H1 (cell line): ENCODE measurements at regions not wholly inside any gene's neighbourhood (a gene's known extent, or its start where the extent isn't known, plus 50 kb on each side); places are given as distances from the start of the nearest gene placed in this dataset.

Experiments
- CTCF ChIA-PET: fragments of 300-600 bp; sonication (Branson Sonifier 250); formaldehyde crosslinking; loops from one replicate; lab custom pipeline; 2021; ENCODE audit not compliant: partially characterized antibody; lab: Charles Lee
- POLR2A ChIA-PET: fragments of 300-600 bp; sonication (Branson Sonifier 250); formaldehyde crosslinking; loops from one replicate; lab custom pipeline; 2021; ENCODE audit warnings: inconsistent platforms; ENCODE audit not compliant: partially characterized antibody; lab: Charles Lee
- DNase-seq, 2 experiments: peaks; one replicate each; pipeline versions ENCODE4 v3.0.0 to v3.0.0-alpha.2; 2010 to 2022; ENCODE audit warnings: low spot score in 2 of 2, low read depth in 1 of 2, mixed read lengths in 1 of 2
- FAIRE-seq: peaks from 2 replicates; lab custom pipeline; 2011; peaks lifted over from hg19 to GRCh38; lab: Jason Lieb, UNC
- H2AFZ ChIP-seq: 2 replicates; pipeline ENCODE4 v1.8.1; 2012; ENCODE audit warnings: low read length, inconsistent platforms
- H2AK5ac ChIP-seq: 2 replicates; pipeline ENCODE4 v1.6.1; 2013; ENCODE audit warnings: low read depth, low read length
- H2BK120ac ChIP-seq: replicated peaks from 2 replicates; pipeline ENCODE3; 2013; ENCODE audit warnings: low read depth, low read length, inconsistent platforms
- H2BK12ac ChIP-seq: 2 replicates; pipeline ENCODE4 v1.6.1; 2013; ENCODE audit warnings: low read depth, low read length
- H2BK15ac ChIP-seq: 2 replicates; pipeline ENCODE4 v1.6.1; 2013; ENCODE audit warnings: low read length
- H2BK20ac ChIP-seq: 2 replicates; pipeline ENCODE4 v1.6.1; 2013; ENCODE audit warnings: low read length
- H2BK5ac ChIP-seq: 2 replicates; pipeline ENCODE4 v1.6.1; 2013; ENCODE audit warnings: low read depth, low read length
- H3K14ac ChIP-seq: 2 replicates; pipeline ENCODE4 v1.6.1; 2013; ENCODE audit warnings: inconsistent platforms; ENCODE audit not compliant: insufficient read length
- H3K18ac ChIP-seq: 2 replicates; pipeline ENCODE4 v1.6.1; 2013; ENCODE audit warnings: low read length; ENCODE audit errors: extremely low read depth
- H3K23ac ChIP-seq: 2 replicates; pipeline ENCODE4 v1.6.1; 2013; ENCODE audit warnings: inconsistent platforms; ENCODE audit not compliant: insufficient read length
- H3K23me2 ChIP-seq: 2 replicates; pipeline ENCODE4 v1.6.1; 2013; ENCODE audit warnings: low read depth, low read length
- H3K27ac ChIP-seq: 2 replicates; pipeline ENCODE4 v1.6.1; 2011; ENCODE audit warnings: low read depth, low read length, inconsistent platforms
- H3K27me3 ChIP-seq, 4 experiments: replicated peaks in 1 of 4; 1 replicate in 1 of 4; 2 replicates in 3 of 4; pipeline versions ENCODE4 v1.6.1 to v1.8.1; 2011 to 2013; ENCODE audit warnings: low read length in 3 of 4, mild to moderate bottlenecking in 3 of 4, inconsistent platforms in 2 of 4, mixed read lengths in 2 of 4, moderate library complexity in 1 of 4; ENCODE audit not compliant: control insufficient read depth in 3 of 4, insufficient read depth in 3 of 4; ENCODE audit errors: extremely low read depth in 1 of 4
- H3K36me3 ChIP-seq, 4 experiments: 2 replicates each; pipeline versions ENCODE4 v1.6.1 to v1.8.1; 2011 to 2013; ENCODE audit warnings: mild to moderate bottlenecking in 4 of 4, low read length in 3 of 4, moderate library complexity in 2 of 4, control low read depth in 1 of 4, inconsistent platforms in 1 of 4; ENCODE audit not compliant: insufficient read depth in 4 of 4, control insufficient read depth in 2 of 4
- H3K4ac ChIP-seq: replicated peaks from 2 replicates; pipeline ENCODE3; 2013; ENCODE audit warnings: low read length, low read depth, mixed read lengths, inconsistent platforms; ENCODE audit not compliant: insufficient read length
- H3K4me1 ChIP-seq, 4 experiments: replicated peaks in 1 of 4; 1 replicate in 1 of 4; 2 replicates in 3 of 4; pipeline versions ENCODE4 v1.6.1 to v1.8.1; 2011 to 2013; ENCODE audit warnings: low read length in 3 of 4, inconsistent platforms in 2 of 4, mixed read lengths in 1 of 4; ENCODE audit not compliant: insufficient read depth in 4 of 4, control insufficient read depth in 3 of 4
- H3K4me2 ChIP-seq, 2 experiments: 2 replicates each; pipeline versions ENCODE4 v1.6.1 to v1.8.1; 2011 to 2013; ENCODE audit warnings: low read depth in 2 of 2, low read length in 2 of 2, control low read depth in 1 of 2, inconsistent platforms in 1 of 2, mild to moderate bottlenecking in 1 of 2; ENCODE audit not compliant: insufficient read depth in 1 of 2
- H3K4me3 ChIP-seq, 4 experiments: fragments of 200-600, 300-600 bp in 1 of 4; sonication (generic), shearing (Covaris generic), sonication (Bioruptor Twin) in 1 of 4; 2 replicates each; pipeline versions ENCODE4 v1.5.1 to v1.8.1; 2011 to 2016; ENCODE audit warnings: low read length in 4 of 4, low read depth in 3 of 4, control low read depth in 2 of 4, inconsistent platforms in 2 of 4, mild to moderate bottlenecking in 2 of 4, mixed read lengths in 1 of 4, moderate library complexity in 1 of 4; ENCODE audit not compliant: insufficient read depth in 2 of 4; ENCODE audit errors: extremely low read depth in 1 of 4
- H3K56ac ChIP-seq: replicated peaks from 2 replicates; pipeline ENCODE3; 2013; ENCODE audit warnings: low read depth, mild to moderate bottlenecking, mixed read lengths, low read length, inconsistent platforms; ENCODE audit not compliant: insufficient read length
- H3K79me1 ChIP-seq: 2 replicates; pipeline ENCODE4 v1.6.1; 2013; ENCODE audit warnings: low read depth, low read length, control low read depth
- H3K79me2 ChIP-seq, 2 experiments: 2 replicates each; pipeline versions ENCODE4 v1.6.1 to v1.8.1; 2012 to 2013; ENCODE audit warnings: low read length in 2 of 2, mild to moderate bottlenecking in 2 of 2, inconsistent platforms in 1 of 2; ENCODE audit not compliant: insufficient read depth in 2 of 2, control insufficient read depth in 1 of 2
- H3K9ac ChIP-seq, 4 experiments: replicated peaks in 1 of 4; 1 replicate in 1 of 4; 2 replicates in 3 of 4; pipeline versions ENCODE4 v1.6.1 to v1.8.1; 2011 to 2013; ENCODE audit warnings: low read depth in 3 of 4, low read length in 3 of 4, control low read depth in 2 of 4, mild to moderate bottlenecking in 2 of 4, moderate library complexity in 2 of 4, inconsistent platforms in 1 of 4; ENCODE audit errors: extremely low read depth in 1 of 4
- H3K9me3 ChIP-seq, 2 experiments: 2 replicates each; pipeline versions ENCODE4 v1.6.1 to v1.8.1; 2012 to 2013; ENCODE audit warnings: mild to moderate bottlenecking in 2 of 2, moderate library complexity in 2 of 2, control low read depth in 1 of 2, inconsistent platforms in 1 of 2, low read depth in 1 of 2, low read length in 1 of 2, mixed read lengths in 1 of 2; ENCODE audit not compliant: insufficient read depth in 2 of 2
- H4K20me1 ChIP-seq, 2 experiments: replicated peaks in 1 of 2; 2 replicates each; pipeline versions ENCODE3 to v1.8.1; 2011 to 2013; ENCODE audit warnings: inconsistent platforms in 2 of 2, low read length in 2 of 2, mild to moderate bottlenecking in 1 of 2; ENCODE audit not compliant: insufficient read depth in 2 of 2, control insufficient read depth in 1 of 2
- H4K5ac ChIP-seq: 2 replicates; pipeline ENCODE4 v1.6.1; 2013; ENCODE audit warnings: low read length, low read depth, mixed read lengths, inconsistent platforms; ENCODE audit not compliant: insufficient read length
- H4K8ac ChIP-seq: 2 replicates; pipeline ENCODE4 v1.8.0; 2013; ENCODE audit warnings: mild to moderate bottlenecking, moderate library complexity, low read length, inconsistent platforms; ENCODE audit not compliant: insufficient read depth; ENCODE audit errors: extremely low read depth
- H4K91ac ChIP-seq: replicated peaks from 2 replicates; pipeline ENCODE3; 2013; ENCODE audit warnings: low read length, mixed read lengths, inconsistent platforms; ENCODE audit not compliant: insufficient read length
- CHD2 ChIP-seq: IDR thresholded peaks from 2 replicates; pipeline ENCODE4 v1.6.1; 2012; ENCODE audit warnings: low read length, improper control_type of control experiment
- CTBP2 ChIP-seq: IDR thresholded peaks from 2 replicates; pipeline ENCODE4 v1.7.0; 2011; ENCODE audit warnings: borderline replicate concordance, mild to moderate bottlenecking, moderate library complexity, mixed read lengths, low read length; ENCODE audit not compliant: insufficient read depth, insufficient read length
- MAX ChIP-seq: IDR thresholded peaks from 2 replicates; pipeline ENCODE4 v1.6.1; 2012; ENCODE audit warnings: inconsistent platforms
- PHF8 ChIP-seq: fragments of 200-600 bp; sonication (generic); conservative IDR thresholded peaks from 2 replicates; pipeline ENCODE4 v1.7.1; 2012; ENCODE audit warnings: low read depth, mild to moderate bottlenecking, inconsistent platforms, low read length, moderate library complexity
- RXRA ChIP-seq: IDR thresholded peaks from 2 replicates; pipeline ENCODE4 v1.6.1; 2011; ENCODE audit warnings: low read depth, mild to moderate bottlenecking, low read length, moderate library complexity; ENCODE audit not compliant: insufficient read depth
- WGBS, 2 experiments: shearing (Covaris generic) in 1 of 2; methylation state at CpG; one replicate each; pipeline versions ENCODE4 v1.1.6 to v1.1.7; 2013 to 2015; ENCODE audit warnings: low lambda C conversion rate in 2 of 2, mixed read lengths in 2 of 2, inconsistent platforms in 1 of 2, low coverage in 1 of 2, missing lambda C conversion rate in 1 of 2; ENCODE audit not compliant: insufficient replicate concordance in 2 of 2, insufficient coverage in 1 of 2, insufficient read length in 1 of 2; ENCODE audit errors: extremely low coverage in 1 of 2, missing lambda C conversion rate in 1 of 2; 5-methylcytosine and 5-hydroxymethylcytosine counted together
- TF ChIP-seq, protein P1 (sequence below): IDR thresholded peaks from 2 replicates; pipeline ENCODE4 v1.6.1; 2012; ENCODE audit warnings: low read length, inconsistent platforms

GRCh38 chr13:73722120-73722519 lies 412.1 kb downstream of the KLF12 start:
- no peaks in the 10 kb centered on the region; a peak in 1 of 8 replicates for H3K36me3 ChIP-seq
- no peaks in the 10 kb centered on the region for H3K23me2 ChIP-seq
- no peaks in the 10 kb centered on the region for H3K79me1 ChIP-seq
- H3K27ac ChIP-seq = no peak overlapping the region
- peak; percentile 66 for FAIRE-seq
- peak overlapping the region; percentile 37 to 43; a peak in 3 of 4 replicates for H3K4me2 ChIP-seq
- POLR2A ChIA-PET = no interaction called here
- H3K18ac ChIP-seq = no peak overlapping the region
- no peaks in the 10 kb centered on the region for H3K79me2 ChIP-seq
- H2BK20ac ChIP-seq = no peak overlapping the region
- H4K91ac ChIP-seq = no peak overlapping the region
- H3K4me1 ChIP-seq = peaks cover 0 to 7% (median 4%) of the 10 kb centered on the region in 4 experiments; a peak in 3 of 7 replicates
- H3K4ac ChIP-seq = no peak overlapping the region
- H2AFZ ChIP-seq = no peak overlapping the region
- H4K5ac ChIP-seq = peak overlapping the region; percentile 53
- no peak overlapping the region for H4K8ac ChIP-seq
- H4K20me1 ChIP-seq = no peaks in the 10 kb centered on the region
- no peak for DNase-seq
- peak overlapping the region in 1 of 4 experiments; percentile 29; a peak in 2 of 8 replicates for H3K4me3 ChIP-seq
- H3K56ac ChIP-seq = no peak overlapping the region
- no peaks in the 10 kb centered on the region for H3K27me3 ChIP-seq
- no peaks in the 10 kb centered on the region for H3K9me3 ChIP-seq
- no peak overlapping the region for H3K14ac ChIP-seq
- H2BK12ac ChIP-seq = no peak overlapping the region
- H3K9ac ChIP-seq = no peak overlapping the region
- no peak overlapping the region for H3K23ac ChIP-seq
- H2BK120ac ChIP-seq = no peak overlapping the region
- no peak overlapping the region; the same call in 1 of the 2 replicates for H2BK5ac ChIP-seq
- H2BK15ac ChIP-seq = no peak overlapping the region
- H2AK5ac ChIP-seq = no peak overlapping the region
- 4% methylated on average over 1 of the region's 1 CpG; no CpG with 5 or more reads in 1 of the 2 experiments for WGBS, 2 experiments
- CTCF ChIA-PET = interaction anchor here (0.9 to 2.5 kb wide), 4 partner anchors 19 to 750 kb away, joined by 3 to 5 read pairs (median 4); no protein-coding TSS in a partner anchor
- TF ChIP-seq CHD2 (no peak), RXRA (no peak), PHF8 (no peak), CTBP2 (no peak), MAX (no peak)
- TF ChIP-seq, protein P1, sequence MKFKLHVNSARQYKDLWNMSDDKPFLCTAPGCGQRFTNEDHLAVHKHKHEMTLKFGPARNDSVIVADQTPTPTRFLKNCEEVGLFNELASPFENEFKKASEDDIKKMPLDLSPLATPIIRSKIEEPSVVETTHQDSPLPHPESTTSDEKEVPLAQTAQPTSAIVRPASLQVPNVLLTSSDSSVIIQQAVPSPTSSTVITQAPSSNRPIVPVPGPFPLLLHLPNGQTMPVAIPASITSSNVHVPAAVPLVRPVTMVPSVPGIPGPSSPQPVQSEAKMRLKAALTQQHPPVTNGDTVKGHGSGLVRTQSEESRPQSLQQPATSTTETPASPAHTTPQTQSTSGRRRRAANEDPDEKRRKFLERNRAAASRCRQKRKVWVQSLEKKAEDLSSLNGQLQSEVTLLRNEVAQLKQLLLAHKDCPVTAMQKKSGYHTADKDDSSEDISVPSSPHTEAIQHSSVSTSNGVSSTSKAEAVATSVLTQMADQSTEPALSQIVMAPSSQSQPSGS = no peak
